ENCODE measurements at regions not wholly inside any gene's neighbourhood (a gene's known extent, or its start where the extent isn't known, plus 50 kb on each side); places are given as distances from the start of the nearest gene placed in this dataset.
"Not testable (repeated sequence)": the region's sequence is repeated elsewhere in the genome, so short reads cannot be mapped to it uniquely, and the experiment has no call there.

DNA sequence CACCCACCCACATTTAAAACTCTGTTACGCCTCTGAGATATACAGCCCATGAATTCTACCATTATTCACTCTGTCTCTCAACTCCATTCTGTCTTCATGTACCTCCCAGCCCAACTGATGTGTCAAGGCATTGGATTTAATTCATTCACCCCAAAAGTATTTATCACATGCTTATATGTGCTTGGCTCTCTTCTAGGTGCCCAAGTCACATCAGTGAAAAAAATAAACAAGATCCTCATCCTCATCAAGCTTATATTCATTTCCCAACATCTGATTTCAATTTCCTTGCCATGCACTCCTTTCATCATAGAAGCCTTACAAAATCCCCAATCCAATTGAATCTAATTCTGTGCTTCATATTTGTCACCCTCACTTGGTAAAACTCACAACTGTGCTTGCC is 967.6 kb downstream of the LTN1 start:
- no peak for DNase-seq (ENCODE audit: low read depth)
- TF ChIP-seq, protein P1, sequence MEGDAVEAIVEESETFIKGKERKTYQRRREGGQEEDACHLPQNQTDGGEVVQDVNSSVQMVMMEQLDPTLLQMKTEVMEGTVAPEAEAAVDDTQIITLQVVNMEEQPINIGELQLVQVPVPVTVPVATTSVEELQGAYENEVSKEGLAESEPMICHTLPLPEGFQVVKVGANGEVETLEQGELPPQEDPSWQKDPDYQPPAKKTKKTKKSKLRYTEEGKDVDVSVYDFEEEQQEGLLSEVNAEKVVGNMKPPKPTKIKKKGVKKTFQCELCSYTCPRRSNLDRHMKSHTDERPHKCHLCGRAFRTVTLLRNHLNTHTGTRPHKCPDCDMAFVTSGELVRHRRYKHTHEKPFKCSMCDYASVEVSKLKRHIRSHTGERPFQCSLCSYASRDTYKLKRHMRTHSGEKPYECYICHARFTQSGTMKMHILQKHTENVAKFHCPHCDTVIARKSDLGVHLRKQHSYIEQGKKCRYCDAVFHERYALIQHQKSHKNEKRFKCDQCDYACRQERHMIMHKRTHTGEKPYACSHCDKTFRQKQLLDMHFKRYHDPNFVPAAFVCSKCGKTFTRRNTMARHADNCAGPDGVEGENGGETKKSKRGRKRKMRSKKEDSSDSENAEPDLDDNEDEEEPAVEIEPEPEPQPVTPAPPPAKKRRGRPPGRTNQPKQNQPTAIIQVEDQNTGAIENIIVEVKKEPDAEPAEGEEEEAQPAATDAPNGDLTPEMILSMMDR (IDR thresholded peaks at IDR 0.05; ENCODE audit: insufficient read depth, low read depth, low read length, missing control alignments): no peak

DNA sequence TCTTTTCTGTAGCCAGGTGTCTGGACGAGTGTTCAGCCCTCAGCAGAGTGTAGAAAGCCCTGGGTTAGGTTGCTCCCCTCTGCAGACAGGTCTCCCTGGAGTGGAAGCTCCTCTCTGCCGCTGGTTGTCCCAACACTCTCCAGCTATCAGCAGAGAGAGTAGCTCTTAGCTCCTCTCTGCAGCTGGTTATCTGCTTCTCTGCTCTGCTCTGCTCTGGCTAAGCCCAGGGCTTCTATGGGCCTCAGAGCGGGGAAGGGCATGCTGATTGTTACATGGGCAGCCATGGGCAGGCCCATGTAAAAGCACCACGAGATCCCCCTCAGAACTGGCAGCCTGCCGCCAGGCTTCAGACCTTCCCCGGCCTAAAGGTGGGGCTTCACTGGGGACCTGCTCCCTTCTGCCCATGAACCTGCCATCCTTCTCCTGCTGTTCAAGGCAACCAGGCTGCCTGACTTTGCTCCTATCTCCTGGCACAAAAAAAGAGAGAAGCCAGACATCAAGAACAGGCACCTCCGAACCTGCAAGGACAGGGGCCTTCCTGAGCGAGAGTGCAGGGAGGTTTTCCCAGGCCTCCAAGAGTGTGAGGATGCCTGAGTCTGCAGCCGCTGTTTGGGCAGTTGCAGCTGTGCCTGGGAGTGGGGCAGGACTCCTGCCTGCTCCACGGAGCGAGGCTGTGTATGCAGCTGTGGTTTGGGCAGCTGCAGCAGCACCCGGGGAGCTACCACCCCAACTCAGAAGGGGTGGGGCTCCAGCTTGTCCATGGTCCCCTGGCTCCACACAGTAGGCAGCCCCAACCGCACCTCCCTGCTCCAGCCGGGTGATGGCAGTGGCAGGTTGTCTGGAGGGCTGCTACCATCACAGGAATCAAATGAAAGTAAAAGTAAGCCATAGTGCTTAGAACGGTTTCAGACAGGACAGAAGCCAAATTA is 973.7 kb downstream of the LTN1 start:
- DNase-seq (ENCODE audit: low read depth): no peak
- no peak overlapping the region for H3K4me3 ChIP-seq (ENCODE audit: low read length)
- TF ChIP-seq, protein P1 (IDR thresholded peaks at IDR 0.05; ENCODE audit: insufficient read depth, low read depth, low read length, missing control alignments): no peak

More for the DNA sequence above, 967.6 kb downstream of the LTN1 start:
- no peak overlapping the region for H3K4me3 ChIP-seq (ENCODE audit: low read length)

DNA sequence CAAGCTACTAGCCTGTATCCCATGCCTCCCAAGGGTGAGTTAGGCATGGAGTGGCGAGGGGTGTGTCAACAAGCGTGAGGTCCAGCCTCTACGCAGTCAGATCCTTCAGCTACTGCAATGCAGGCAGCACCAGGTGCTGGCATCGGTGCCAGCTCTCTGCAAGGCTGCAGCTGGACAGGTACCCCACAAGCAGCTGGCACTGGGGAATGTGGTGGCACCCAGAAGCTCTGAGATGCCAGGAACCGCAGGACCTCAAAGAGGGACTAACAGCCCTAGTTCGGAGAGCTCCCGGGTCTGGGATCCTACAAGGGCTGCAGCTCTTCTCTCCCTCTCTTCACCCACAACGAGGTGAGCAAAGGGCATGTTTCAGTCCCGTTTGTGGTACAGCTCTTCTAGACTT is 974.5 kb downstream of the LTN1 start:
- DNase-seq (ENCODE audit: low read depth): no peak
- TF ChIP-seq, protein P1 (IDR thresholded peaks at IDR 0.05; ENCODE audit: insufficient read depth, low read depth, low read length, missing control alignments): no peak
- H3K4me3 ChIP-seq (ENCODE audit: low read length): no peak overlapping the region

DNA sequence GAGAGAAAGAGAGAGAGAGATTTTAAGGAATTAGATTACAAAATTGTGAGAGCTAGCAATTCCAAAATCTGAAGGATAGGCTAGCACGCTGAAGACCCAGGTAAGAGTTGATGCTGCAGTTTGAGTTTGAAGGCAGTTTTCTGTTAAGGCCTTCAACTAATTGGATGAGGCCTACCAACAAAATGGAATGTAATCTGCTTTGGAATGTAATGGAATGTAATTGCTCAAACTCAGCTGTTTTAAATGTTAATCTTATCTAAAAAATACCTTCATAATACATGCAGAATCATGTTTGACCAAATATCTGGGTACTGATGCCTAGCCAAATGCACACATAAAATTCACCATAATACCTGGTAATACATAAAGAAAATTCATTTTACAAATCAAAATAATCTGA is 976.1 kb downstream of the LTN1 start:
- TF ChIP-seq, protein P1 (IDR thresholded peaks at IDR 0.05; ENCODE audit: insufficient read depth, low read depth, low read length, missing control alignments): no peak
- DNase-seq (ENCODE audit: low read depth): no peak
- no peak overlapping the region for H3K4me3 ChIP-seq (ENCODE audit: low read length)

DNA sequence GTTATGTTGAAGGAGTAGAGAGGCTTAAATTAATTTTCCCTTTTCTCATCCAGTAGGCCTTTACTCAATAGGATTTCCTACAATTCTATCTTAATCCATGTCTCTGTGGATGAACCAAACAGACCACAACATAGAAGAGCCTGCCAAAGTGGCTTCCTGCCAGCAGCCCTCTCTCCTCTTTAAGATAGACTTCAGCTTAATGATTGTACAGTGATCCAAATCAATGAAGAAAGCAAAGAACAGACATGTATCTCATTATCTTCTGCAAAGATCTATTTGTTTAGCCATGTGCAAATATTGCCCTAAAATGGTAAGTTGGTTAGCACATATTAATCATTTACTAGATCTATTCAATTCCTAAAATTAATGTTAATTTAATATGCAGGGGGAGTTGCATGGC is 979.6 kb downstream of the LTN1 start:
- not testable (repeated sequence) for H3K4me3 ChIP-seq (ENCODE audit: low read length); DNase-seq (ENCODE audit: low read depth)

DNA sequence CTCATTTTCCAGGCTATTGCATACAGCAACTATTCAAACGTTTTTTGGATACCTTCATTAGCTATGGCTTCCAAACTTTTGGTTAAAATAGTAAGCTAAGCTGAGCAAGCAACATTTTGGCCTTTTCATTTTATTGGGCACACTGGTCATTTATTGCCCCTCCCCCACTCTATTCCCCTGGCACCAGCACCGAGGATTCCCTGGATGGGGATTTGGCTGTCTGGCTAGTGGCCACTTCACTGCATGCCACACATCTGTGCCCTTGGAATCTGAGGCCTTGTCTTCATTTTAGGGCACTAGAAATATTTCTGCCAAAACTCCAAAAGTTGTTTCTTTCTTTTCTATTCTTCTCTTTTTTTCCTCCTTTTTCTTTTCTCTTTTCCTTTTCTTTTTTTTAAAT is 980.7 kb downstream of the LTN1 start:
- not testable (repeated sequence) for DNase-seq (ENCODE audit: low read depth); H3K4me3 ChIP-seq (ENCODE audit: low read length)

DNA sequence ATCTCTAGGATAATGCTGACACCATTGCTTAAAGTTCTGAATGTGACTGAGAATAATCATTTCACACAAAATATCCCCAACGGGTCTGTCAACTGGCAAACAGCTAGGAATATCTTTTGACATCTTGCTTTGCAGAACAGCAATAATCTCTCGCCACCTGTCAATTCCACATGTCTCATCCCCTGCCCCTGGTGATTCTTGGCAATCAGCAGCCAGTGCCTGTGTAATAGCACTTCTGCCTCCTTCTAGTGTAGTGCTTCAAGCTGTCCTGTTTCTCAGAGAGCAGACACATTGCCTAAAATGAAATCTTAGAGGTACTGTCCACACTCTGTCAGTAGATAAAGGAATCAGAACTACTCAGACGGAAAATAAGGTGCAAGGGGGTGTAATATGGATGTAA is 984.4 kb downstream of the LTN1 start:
- H3K4me3 ChIP-seq (ENCODE audit: low read length); DNase-seq (ENCODE audit: low read depth): not testable (repeated sequence)

DNA sequence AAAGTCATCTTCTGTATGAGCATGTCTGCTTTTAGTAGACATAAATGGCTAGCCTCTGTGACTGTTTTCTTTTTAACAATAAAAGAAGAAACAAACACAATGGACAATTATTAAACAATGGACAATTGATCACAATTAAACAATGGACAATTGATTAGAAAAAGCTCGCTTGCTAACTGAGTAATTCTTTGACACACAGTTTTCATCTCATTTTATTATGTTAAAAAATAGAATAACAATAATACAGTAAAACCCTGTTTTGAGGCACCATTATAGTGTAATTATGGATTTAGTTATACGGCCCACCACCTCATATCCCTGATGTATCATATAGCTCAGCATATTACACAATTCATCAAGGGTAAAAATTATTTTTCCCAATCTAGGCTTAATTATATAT is 989.0 kb downstream of the LTN1 start:
- DNase-seq (ENCODE audit: low read depth); H3K4me3 ChIP-seq (ENCODE audit: low read length): not testable (repeated sequence)

DNA sequence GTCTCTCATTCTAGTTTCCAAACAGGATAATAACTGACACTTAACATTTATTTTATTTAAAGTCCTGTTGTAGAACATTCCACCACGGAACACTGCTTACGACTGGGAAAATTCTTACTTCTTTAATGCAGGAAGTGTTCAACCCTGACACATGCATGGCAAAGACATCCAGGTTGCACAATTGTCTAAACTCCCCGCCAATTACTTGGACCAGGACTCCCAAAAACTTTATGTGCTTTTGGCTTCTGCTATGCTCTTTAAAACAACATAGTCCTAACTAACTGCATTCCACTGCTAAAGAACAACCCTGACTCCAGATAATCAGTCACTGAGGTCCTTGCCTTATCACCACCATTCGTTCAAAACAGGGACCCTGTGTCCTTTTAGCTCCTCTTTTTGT is 995.8 kb downstream of the LTN1 start:
- H3K4me3 ChIP-seq (ENCODE audit: low read length); DNase-seq (ENCODE audit: low read depth): not testable (repeated sequence)

DNA sequence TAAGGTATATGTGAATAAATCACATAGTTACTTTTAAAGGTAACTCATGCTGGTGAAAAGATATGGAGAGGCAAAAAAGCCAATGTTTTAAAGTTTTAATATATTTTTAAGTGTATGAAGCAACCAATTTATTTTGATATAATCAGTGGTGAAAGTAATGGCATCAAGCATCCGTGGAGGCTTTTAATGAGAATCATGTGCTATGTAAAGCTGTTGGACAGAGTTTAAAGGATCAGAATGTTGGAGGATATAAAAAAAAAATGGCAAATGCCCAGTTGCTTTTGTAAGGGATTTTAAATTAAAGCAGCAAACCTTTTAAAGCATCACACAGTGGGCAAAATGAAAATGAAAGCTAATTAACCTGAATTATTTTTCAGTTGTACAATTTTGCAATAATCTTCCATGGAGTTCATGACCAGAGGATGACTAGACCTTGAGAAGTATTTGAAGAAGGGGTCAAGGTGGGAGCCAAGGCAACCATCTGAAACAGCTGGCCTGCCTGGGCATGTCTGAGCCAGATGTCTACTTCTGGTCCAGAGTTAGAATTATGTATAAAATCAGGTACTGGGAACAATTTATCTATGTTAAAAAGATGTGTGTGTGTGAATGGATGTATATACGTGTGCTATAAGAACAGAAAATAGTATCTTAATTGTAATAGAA is 1007.9 kb downstream of the LTN1 start:
- H3K4me3 ChIP-seq (ENCODE audit: low read length): not testable (repeated sequence)
- DNase-seq (ENCODE audit: low read depth): peak; percentile 62

DNA sequence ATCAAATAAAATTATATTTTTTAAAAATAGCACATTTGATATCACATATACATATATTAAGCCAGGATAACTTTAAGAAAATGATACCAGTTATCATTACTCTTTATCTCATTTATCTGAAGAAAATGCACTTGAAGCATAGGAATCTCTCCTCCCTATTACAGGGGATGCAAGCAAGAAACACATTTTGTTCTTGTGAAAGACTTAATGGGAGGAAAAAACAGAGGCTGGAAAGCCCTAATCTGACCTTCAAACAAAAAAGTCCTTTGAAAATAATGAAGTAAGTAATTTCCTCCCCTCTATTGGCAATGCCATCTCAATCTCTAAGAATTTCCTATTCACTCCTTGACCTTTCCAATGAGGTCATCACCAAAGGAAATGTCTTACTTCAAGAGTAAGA is 1012.6 kb upstream of the ADAMTS5 start:
- not testable (repeated sequence) for DNase-seq (ENCODE audit: low read depth)

More for the DNA sequence above, 1012.6 kb upstream of the ADAMTS5 start:
- not testable (repeated sequence) for H3K4me3 ChIP-seq (ENCODE audit: low read length)
